Fibroblast of lung (primary cell): ENCODE measurements at regions not wholly inside any gene's neighbourhood (a gene's known extent, or its start where the extent isn't known, plus 50 kb on each side); places are given as distances from the start of the nearest gene placed in this dataset.

ENCODE experiments used
- DNase-seq, 2 donors: peaks; one replicate each; pipeline versions ENCODE4 v3.0.0 to v3.0.0-alpha.2; 2010; ENCODE audit warnings: low read depth in 2 of 2
- H2AFZ ChIP-seq: 2 replicates; pipeline ENCODE4 v1.5.1; 2012; ENCODE audit warnings: low read length, control low read depth, inconsistent platforms
- H3K27ac ChIP-seq: 2 replicates; pipeline ENCODE4 v1.5.1; 2011; ENCODE audit warnings: low read length, control low read depth; ENCODE audit not compliant: insufficient read depth
- H3K27me3 ChIP-seq: 2 replicates; pipeline ENCODE4 v1.5.1; 2011; ENCODE audit warnings: mild to moderate bottlenecking, low read length; ENCODE audit not compliant: control insufficient read depth, insufficient read depth
- H3K36me3 ChIP-seq: 2 replicates; pipeline ENCODE4 v1.5.1; 2011; ENCODE audit warnings: low read length; ENCODE audit not compliant: control insufficient read depth, insufficient read depth
- H3K4me1 ChIP-seq: 2 replicates; pipeline ENCODE4 v1.5.1; 2011; ENCODE audit warnings: low read length; ENCODE audit not compliant: control insufficient read depth, insufficient read depth; ENCODE audit errors: extremely low read depth
- H3K4me2 ChIP-seq: 2 replicates; pipeline ENCODE4 v1.5.1; 2011; ENCODE audit warnings: low read length, control low read depth; ENCODE audit not compliant: insufficient read depth; ENCODE audit errors: extremely low read depth
- H3K4me3 ChIP-seq, 4 experiments: fragments of 200-600 bp in 1 of 4; sonication (generic) in 1 of 4; replicated peaks in 1 of 4; 2 replicates each; pipeline ENCODE4 v1.5.1; 2011 to 2016; ENCODE audit warnings: low read length in 4 of 4, low read depth in 3 of 4, mild to moderate bottlenecking in 3 of 4, control low read depth in 2 of 4, inconsistent platforms in 1 of 4, mixed read lengths in 1 of 4; ENCODE audit not compliant: insufficient read depth in 1 of 4; ENCODE audit errors: control extremely low read depth in 1 of 4
- H3K79me2 ChIP-seq: 2 replicates; pipeline ENCODE4 v1.5.1; 2012; ENCODE audit warnings: mild to moderate bottlenecking, low read length, inconsistent platforms; ENCODE audit not compliant: control insufficient read depth, insufficient read depth
- H3K9ac ChIP-seq: 2 replicates; pipeline ENCODE4 v1.5.1; 2011; ENCODE audit warnings: mild to moderate bottlenecking, low read length, control low read depth; ENCODE audit not compliant: insufficient read depth
- H3K9me3 ChIP-seq: 2 replicates; pipeline ENCODE4 v1.5.1; 2012; ENCODE audit warnings: low read depth, low read length; ENCODE audit not compliant: control insufficient read depth, insufficient read depth
- H4K20me1 ChIP-seq: 2 replicates; pipeline ENCODE4 v1.5.1; 2011; ENCODE audit warnings: low read length; ENCODE audit not compliant: control insufficient read depth, insufficient read depth; ENCODE audit errors: extremely low read depth
- EZH2 ChIP-seq: IDR thresholded peaks from 2 replicates; pipeline ENCODE4 v1.5.1; 2012; ENCODE audit warnings: low read length, control low read depth, mild to moderate bottlenecking; ENCODE audit errors: missing control alignments
- TF ChIP-seq, protein P1 (sequence below), 2 donors: IDR thresholded peaks in 1 of 2; conservative IDR thresholded peaks in 1 of 2; 1 replicate in 1 of 2; 2 replicates in 1 of 2; pipeline ENCODE4 v1.5.1; 2011 to 2012; ENCODE audit warnings: low read length in 2 of 2, control low read depth in 1 of 2, inconsistent platforms in 1 of 2, low read depth in 1 of 2, mild to moderate bottlenecking in 1 of 2

DNA sequence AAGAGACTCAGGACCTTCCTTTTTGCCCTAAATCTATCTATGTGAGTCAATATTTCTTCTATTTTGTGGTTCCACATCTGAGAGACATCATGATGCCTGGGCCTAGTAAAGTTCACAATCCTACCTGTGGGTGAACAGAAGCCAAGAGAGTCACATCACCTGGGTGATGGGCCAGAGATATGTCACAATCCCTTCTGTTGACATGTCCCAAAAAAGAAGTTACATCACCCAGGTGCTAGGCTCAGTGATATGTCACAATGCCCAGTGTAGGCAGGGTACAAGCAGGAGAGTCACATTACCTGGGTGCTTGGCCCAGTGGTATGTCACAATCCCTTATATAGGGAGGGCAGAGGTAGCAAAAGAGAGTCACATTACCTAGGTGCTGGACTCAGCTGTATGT lies 2101.9 kb downstream of the TP53TG3F start:
- Histone ChIP-seq H3K4me3 (no peak overlapping the region), H3K27me3 (no peaks in the 10 kb centered on the region), H3K27ac (no peak overlapping the region), H3K9me3 (no peaks in the 10 kb centered on the region), H3K9ac (no peak overlapping the region), H3K4me2 (no peak overlapping the region), H2AFZ (no peak overlapping the region), H4K20me1 (no peaks in the 10 kb centered on the region), H3K4me1 (no peaks in the 10 kb centered on the region), H3K79me2 (no peaks in the 10 kb centered on the region), H3K36me3 (no peaks in the 10 kb centered on the region)
- TF ChIP-seq, protein P1, sequence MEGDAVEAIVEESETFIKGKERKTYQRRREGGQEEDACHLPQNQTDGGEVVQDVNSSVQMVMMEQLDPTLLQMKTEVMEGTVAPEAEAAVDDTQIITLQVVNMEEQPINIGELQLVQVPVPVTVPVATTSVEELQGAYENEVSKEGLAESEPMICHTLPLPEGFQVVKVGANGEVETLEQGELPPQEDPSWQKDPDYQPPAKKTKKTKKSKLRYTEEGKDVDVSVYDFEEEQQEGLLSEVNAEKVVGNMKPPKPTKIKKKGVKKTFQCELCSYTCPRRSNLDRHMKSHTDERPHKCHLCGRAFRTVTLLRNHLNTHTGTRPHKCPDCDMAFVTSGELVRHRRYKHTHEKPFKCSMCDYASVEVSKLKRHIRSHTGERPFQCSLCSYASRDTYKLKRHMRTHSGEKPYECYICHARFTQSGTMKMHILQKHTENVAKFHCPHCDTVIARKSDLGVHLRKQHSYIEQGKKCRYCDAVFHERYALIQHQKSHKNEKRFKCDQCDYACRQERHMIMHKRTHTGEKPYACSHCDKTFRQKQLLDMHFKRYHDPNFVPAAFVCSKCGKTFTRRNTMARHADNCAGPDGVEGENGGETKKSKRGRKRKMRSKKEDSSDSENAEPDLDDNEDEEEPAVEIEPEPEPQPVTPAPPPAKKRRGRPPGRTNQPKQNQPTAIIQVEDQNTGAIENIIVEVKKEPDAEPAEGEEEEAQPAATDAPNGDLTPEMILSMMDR (conservative IDR thresholded peaks at IDR 0.05 in 1 of 2, IDR thresholded peaks at IDR 0.05 in 1 of 2; ENCODE audit: low read depth in 1 of 2, low read length in 2 of 2) = no peak
- TF ChIP-seq EZH2 = no peak
- no peak for DNase-seq

GRCh38 chr16:35562471-35562870 lies 2103.1 kb downstream of the TP53TG3F start:
- H3K36me3 ChIP-seq = no peaks in the 10 kb centered on the region
- H3K4me2 ChIP-seq = no peak overlapping the region
- no peak overlapping the region for H3K27ac ChIP-seq
- no peaks in the 10 kb centered on the region for H3K79me2 ChIP-seq
- TF ChIP-seq EZH2 = no peak
- TF ChIP-seq, protein P1 (conservative IDR thresholded peaks at IDR 0.05 in 1 of 2, IDR thresholded peaks at IDR 0.05 in 1 of 2; ENCODE audit: low read depth in 1 of 2, low read length in 2 of 2) = no peak
- H2AFZ ChIP-seq = no peak overlapping the region
- no peak for DNase-seq
- H3K9me3 ChIP-seq = no peaks in the 10 kb centered on the region
- H3K27me3 ChIP-seq = no peaks in the 10 kb centered on the region
- no peak overlapping the region for H3K4me3 ChIP-seq
- no peaks in the 10 kb centered on the region for H4K20me1 ChIP-seq
- no peak overlapping the region for H3K9ac ChIP-seq
- no peaks in the 10 kb centered on the region for H3K4me1 ChIP-seq

GRCh38 chr16:35562919-35563318 lies 2103.5 kb downstream of the TP53TG3F start:
- no peak for DNase-seq
- no peaks in the 10 kb centered on the region for H3K79me2 ChIP-seq
- no peaks in the 10 kb centered on the region for H3K9me3 ChIP-seq
- H4K20me1 ChIP-seq = no peaks in the 10 kb centered on the region
- no peak overlapping the region for H3K27ac ChIP-seq
- H3K9ac ChIP-seq = no peak overlapping the region
- no peaks in the 10 kb centered on the region for H3K36me3 ChIP-seq
- H3K27me3 ChIP-seq = no peaks in the 10 kb centered on the region
- no peaks in the 10 kb centered on the region for H3K4me1 ChIP-seq
- no peak for TF ChIP-seq EZH2
- TF ChIP-seq, protein P1 (conservative IDR thresholded peaks at IDR 0.05 in 1 of 2, IDR thresholded peaks at IDR 0.05 in 1 of 2; ENCODE audit: low read depth in 1 of 2, low read length in 2 of 2) = no peak
- no peak overlapping the region for H3K4me3 ChIP-seq
- no peak overlapping the region for H3K4me2 ChIP-seq
- no peak overlapping the region for H2AFZ ChIP-seq
